NB4 (cell line): ENCODE measurements at regions not wholly inside any gene's neighbourhood (a gene's known extent, or its start where the extent isn't known, plus 50 kb on each side); places are given as distances from the start of the nearest gene placed in this dataset.

ENCODE experiments used
- CTCF ChIP-seq: IDR thresholded peaks from one replicate; pipeline ENCODE4 v1.5.1; 2012; ENCODE audit warnings: low read depth, low read length
- POLR2A ChIP-seq: IDR thresholded peaks from 2 replicates; pipeline ENCODE4 v1.6.1; 2011; ENCODE audit warnings: mild to moderate bottlenecking; ENCODE audit not compliant: insufficient read length; ENCODE audit errors: extremely low read depth

- no peak for TF ChIP-seq CTCF
- no peak for TF ChIP-seq POLR2A
Measured at GRCh38 chr10:128382225-128382624, 256.0 kb upstream of the MKI67 start.
